ENCODE measurements at regions not wholly inside any gene's neighbourhood (a gene's known extent, or its start where the extent isn't known, plus 50 kb on each side); places are given as distances from the start of the nearest gene placed in this dataset.

DNA sequence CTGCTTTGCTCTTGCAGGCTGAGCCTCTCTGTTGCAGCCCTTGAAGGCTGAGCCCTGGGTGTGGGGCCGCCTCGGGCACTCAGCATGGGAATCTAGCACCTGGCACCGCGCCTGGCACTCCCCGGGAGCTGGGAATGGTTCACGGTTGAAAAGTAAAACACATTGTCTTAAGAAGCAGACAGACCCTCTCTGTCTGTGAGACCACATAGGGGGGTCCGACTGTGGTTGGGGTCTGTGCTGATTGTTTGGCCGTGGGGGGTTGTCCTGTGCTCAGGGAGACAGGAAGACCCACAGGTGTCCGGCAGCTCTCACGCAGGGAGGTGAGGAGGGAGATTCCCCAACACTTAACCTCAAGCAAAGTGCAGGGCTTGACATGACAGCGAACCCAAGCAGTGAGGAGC lies 64.8 kb downstream of the SOX1 start:
- TF ChIP-seq POLR2A (IDR thresholded peaks at IDR 0.05), result no peak
- TF ChIP-seq, protein P1, sequence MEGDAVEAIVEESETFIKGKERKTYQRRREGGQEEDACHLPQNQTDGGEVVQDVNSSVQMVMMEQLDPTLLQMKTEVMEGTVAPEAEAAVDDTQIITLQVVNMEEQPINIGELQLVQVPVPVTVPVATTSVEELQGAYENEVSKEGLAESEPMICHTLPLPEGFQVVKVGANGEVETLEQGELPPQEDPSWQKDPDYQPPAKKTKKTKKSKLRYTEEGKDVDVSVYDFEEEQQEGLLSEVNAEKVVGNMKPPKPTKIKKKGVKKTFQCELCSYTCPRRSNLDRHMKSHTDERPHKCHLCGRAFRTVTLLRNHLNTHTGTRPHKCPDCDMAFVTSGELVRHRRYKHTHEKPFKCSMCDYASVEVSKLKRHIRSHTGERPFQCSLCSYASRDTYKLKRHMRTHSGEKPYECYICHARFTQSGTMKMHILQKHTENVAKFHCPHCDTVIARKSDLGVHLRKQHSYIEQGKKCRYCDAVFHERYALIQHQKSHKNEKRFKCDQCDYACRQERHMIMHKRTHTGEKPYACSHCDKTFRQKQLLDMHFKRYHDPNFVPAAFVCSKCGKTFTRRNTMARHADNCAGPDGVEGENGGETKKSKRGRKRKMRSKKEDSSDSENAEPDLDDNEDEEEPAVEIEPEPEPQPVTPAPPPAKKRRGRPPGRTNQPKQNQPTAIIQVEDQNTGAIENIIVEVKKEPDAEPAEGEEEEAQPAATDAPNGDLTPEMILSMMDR (IDR thresholded peaks at IDR 0.05), result no peak
- no peaks in the 10 kb centered on the region for H3K4me1 ChIP-seq
- WGBS, 2 donors, result 54 to 58% methylated on average over 9 to 11 of the region's 11 CpGs
- no peak for DNase-seq
- no peaks in the 10 kb centered on the region for H3K36me3 ChIP-seq (ENCODE audit: low read depth, missing control alignments)
- intact Hi-C loops (cut with DNase I; ENCODE audit: low total_unique reads), result no loop called here
- no peaks in the 10 kb centered on the region for H3K9me3 ChIP-seq
- H3K27me3 ChIP-seq, result no peaks in the 10 kb centered on the region
- H3K4me3 ChIP-seq, result no peak overlapping the region
- H3K27ac ChIP-seq, result no peak overlapping the region

DNA sequence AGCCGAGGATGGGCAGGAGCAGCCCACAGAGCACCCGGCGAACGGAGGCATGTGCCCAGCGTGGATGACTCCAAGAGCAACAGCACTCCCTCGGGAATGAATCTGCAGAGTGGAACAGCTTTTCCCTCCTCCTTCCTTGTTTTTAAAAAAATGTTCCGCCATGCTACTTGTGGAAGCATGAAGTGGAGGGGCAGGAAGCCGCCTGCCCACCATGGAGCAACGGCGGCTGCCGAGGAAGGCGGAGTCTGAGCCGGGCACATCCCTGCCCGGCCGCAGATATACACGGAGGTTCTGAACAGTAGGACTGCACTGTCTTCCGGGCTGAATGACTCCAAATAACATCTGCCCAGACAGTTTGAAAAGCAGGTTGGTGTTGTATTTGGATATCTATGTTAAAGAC lies 65.2 kb downstream of the SOX1 start:
- H3K4me3 ChIP-seq, result no peak overlapping the region
- DNase-seq, result no peak
- H3K27me3 ChIP-seq, result no peaks in the 10 kb centered on the region
- no peaks in the 10 kb centered on the region for H3K4me1 ChIP-seq
- 65 to 76% methylated on average over 17 of the region's 17 CpGs for WGBS, 2 donors
- H3K36me3 ChIP-seq (ENCODE audit: low read depth, missing control alignments), result no peaks in the 10 kb centered on the region
- intact Hi-C loops (cut with DNase I; ENCODE audit: low total_unique reads), result no loop called here
- H3K9me3 ChIP-seq, result no peaks in the 10 kb centered on the region
- TF ChIP-seq POLR2A (IDR thresholded peaks at IDR 0.05), result no peak
- TF ChIP-seq, protein P1 (IDR thresholded peaks at IDR 0.05), result no peak
- no peak overlapping the region for H3K27ac ChIP-seq

DNA sequence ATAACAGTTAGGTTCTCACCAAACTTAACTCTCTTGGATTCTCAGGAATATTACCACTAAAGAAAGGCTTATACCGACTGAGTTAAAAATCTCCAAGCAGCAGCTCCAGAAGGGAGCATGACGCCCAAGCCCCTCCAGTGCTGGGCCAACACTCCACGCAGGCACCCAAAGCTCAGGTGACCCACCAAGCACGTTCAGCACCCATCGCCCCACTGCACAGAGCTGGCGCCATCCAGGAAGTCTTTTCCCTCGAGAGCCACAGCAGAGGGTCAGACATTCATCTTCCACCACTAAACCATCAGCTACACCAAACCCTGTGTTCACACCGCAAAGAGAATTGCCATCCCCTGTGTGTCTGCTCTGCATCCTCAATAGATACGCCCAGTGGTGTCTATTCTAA lies 65.7 kb downstream of the SOX1 start:
- H3K4me3 ChIP-seq, result no peak overlapping the region
- H3K4me1 ChIP-seq, result no peaks in the 10 kb centered on the region
- DNase-seq, result no peak
- no peaks in the 10 kb centered on the region for H3K9me3 ChIP-seq
- TF ChIP-seq, protein P1 (IDR thresholded peaks at IDR 0.05), result no peak
- TF ChIP-seq POLR2A (IDR thresholded peaks at IDR 0.05), result no peak
- H3K27me3 ChIP-seq, result no peaks in the 10 kb centered on the region
- WGBS, 2 donors, result 78 to 82% methylated on average over 9 of the region's 9 CpGs
- no peak overlapping the region for H3K27ac ChIP-seq
- intact Hi-C loops (cut with DNase I; ENCODE audit: low total_unique reads), result no loop called here
- no peaks in the 10 kb centered on the region for H3K36me3 ChIP-seq (ENCODE audit: low read depth, missing control alignments)

DNA sequence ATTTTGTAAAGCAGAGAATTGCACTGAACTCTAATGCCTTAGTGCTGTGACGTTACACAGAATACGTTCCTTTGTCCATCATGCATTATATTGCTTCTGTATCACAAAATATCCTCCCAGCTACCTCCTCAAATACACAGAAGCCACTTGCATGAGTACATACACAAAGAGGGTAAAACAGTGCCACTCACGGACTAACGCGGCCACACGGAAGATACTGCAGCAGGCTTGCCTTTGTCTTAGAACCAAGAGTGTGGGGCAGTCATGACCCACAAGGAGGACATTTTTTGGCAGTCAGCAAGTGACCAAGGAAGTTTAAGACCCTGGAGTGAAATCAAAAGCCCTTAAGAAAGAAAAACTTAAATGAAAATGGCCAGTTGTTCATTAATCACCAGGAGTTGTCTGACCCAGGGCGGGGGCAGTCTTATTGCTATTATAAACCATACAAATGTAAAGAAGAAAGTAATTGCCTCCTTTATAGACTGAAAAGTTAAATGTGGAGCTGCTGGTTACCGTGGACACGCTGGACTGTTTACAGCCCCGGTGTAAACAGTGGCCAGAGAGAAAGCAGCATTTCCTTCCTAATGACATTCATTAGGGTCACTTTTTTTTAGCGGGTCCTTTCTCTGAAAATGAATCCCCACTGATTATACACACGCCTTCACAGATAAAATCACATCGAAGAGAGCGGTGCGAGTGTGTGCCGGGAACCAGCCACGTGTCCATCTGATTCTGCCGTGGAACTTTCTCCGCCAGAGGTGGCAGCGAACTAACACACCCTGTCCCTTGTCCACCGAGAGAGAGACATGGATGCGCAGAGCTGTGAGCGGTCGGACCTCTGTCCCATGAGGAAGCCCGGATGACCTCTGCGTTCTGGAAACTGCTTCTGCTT lies 66.8 kb downstream of the SOX1 start:
- no peaks in the 10 kb centered on the region for H3K4me1 ChIP-seq
- no peak overlapping the region for H3K4me3 ChIP-seq
- no peak for TF ChIP-seq POLR2A (IDR thresholded peaks at IDR 0.05)
- TF ChIP-seq, protein P1 (IDR thresholded peaks at IDR 0.05), result no peak
- 80 to 84% methylated on average over 26 of the region's 26 CpGs for WGBS, 2 donors
- H3K9me3 ChIP-seq, result no peaks in the 10 kb centered on the region
- no peak overlapping the region for H3K27ac ChIP-seq
- DNase-seq, result no peak
- no peaks in the 10 kb centered on the region for H3K36me3 ChIP-seq (ENCODE audit: low read depth, missing control alignments)
- H3K27me3 ChIP-seq, result no peaks in the 10 kb centered on the region
- intact Hi-C loops (cut with DNase I; ENCODE audit: low total_unique reads), result no loop called here

Measured in testis (tissue), 2 donors.